Activated T-cell treated with anti-CD3 and anti-CD28 coated beads for 4 hours (primary cell): ENCODE measurements at regions not wholly inside any gene's neighbourhood (a gene's known extent, or its start where the extent isn't known, plus 50 kb on each side); places are given as distances from the start of the nearest gene placed in this dataset.

Source experiments
- DNase-seq: peaks from one replicate; pipeline ENCODE4 v3.0.0-alpha.2; 2020

GRCh38 chr3:28835249-28835648, 445.6 kb upstream of the RBMS3 start:
- DNase-seq, result no peak

DNA sequence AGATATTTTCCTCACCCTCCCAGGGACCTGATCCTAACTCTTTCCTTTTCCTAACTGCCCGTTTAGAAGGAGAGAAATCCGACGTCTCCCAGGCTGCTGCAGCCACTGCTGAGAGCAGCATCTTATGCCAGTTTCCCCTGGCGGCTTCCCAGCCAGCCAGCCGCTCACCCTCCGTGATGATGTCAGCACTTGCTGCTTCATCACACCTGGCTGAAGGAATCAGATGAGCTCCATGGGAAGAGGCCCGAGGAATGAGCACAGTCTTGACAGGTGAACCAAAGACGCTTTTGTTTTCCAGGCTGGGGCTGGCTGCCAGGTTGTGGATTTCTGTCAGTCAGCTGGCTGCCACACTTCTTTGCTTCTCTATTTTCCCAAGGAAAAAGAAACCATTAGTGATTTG, 445.1 kb upstream of the RBMS3 start:
- no peak for DNase-seq

DNA sequence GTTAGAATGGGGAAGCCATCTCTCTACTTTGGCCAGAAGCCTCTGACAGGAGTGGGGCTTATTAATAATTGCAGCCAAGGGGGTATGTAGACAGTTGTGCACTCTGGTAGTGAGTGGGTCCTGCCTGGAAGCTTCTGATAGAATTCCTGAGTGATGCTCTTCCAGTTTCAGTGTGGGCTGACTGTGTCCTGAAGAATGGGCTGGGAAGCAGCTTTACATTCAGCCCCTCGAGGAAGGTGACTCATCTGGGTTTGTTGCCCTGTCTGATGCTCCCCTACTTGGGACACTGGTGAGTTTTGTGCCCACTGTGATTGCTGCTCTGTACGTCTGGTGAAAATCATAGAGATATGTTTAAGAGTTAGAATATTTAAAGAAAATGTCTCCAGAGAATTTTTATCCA, 444.7 kb upstream of the RBMS3 start:
- no peak for DNase-seq

DNA sequence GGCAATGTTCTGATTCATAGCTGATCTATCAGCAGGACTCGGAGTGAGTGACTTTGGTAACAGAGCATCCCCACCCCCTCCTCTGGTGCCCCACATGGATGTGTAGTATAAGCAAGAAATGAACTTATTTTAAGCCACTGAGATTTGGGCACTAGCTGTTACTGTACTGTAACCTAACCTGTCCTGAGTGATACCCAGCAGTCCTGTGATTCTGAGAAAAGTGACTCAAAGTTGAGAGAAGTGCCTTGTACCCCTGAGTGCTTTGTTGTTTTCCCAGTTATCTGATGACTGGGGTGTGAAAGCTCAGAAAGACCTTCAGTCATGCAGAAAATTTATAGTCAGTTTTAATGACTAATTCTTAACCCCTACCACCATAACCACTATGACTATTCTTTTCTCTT, 439.9 kb upstream of the RBMS3 start:
- DNase-seq, result no peak

DNA sequence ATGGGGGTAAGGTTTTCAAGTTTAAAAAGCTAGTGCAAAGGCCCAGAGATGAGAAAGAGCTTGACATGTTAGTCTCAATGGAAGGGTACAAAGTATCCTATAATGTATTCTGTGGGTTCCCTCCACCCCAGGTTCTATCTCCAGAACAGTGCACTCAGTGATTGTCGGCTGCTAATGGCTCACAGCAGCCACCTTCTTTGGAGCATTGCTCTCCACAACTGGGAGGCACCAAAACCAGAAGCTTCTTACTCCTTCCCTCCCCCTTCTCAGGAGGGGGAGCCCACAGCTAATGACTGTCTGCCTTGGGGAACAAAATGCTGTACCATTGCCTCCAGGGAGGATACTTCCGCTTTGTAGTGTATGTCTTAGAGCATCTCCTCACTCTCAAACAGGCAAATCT, 439.4 kb upstream of the RBMS3 start:
- DNase-seq, result no peak

DNA sequence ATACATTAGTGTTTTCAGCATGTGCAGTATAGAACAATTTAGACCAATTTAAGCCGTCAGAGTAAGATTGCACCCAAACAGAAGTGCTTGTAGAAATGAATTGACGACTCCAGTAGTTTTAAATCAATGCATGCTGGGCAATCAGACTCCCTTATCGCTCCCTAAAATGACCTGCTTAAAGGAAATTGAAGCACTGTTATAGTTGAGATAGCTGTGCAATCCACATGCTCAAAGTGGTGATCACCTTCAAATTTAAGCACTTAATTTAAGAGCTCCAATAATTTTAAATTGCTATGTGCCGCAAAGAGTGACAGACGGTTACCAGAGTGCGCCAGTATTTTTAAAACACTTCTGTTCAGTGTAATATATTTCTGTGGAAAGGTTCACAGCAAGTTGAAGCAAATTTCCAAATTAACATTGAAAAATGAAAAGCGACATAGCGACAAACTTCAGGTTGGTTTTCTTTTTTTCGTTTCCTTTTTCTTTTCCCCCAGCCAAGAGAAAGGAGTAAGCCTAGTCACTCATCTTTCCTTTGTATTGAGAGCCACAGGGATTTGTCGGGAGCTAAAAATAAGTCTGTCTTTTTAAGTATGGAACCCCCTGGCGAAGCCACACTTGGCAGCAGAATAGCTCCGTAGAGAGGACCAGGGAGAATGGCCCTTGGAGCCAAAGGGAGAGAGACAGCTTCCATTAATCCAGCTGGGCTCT, 436.4 kb upstream of the RBMS3 start:
- DNase-seq, result no peak

DNA sequence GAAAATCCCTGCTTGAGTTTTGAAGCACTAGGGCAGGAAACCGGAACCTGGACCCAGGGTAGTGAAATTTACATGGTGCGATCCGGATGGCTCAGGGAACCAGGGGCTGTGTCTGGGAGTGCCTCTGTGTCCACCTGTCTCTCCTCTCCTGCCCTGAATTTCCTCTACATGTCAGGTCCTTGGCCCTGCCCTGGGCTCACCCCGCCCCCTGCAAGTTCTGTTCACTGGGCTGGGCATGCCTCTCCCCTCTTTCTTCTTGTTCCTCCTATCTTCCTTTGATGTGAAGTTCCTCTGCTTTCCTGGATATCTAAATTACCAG, 435.9 kb upstream of the RBMS3 start:
- no peak for DNase-seq

- no peak for DNase-seq
Observed at GRCh38 chr3:28846971-28847478, 433.8 kb upstream of the RBMS3 start.

DNA sequence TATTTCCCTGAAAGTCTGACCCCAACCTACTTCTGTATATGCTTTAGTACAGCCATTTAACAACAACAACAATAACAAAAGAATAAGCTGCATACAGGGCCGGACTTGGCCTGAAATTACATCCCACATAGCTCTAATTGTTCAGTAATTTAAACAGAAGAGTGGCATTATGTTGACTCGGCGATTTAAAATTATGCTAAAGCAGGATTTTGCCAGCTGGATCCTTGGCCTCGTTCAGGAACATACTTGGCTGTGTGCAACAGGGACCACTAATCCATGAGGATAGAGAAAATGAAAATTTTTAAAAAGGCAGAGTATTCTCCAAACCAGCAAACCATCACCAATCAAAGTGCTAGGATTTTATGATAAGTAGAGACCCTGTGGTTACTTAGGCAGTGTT, 433.1 kb upstream of the RBMS3 start:
- no peak for DNase-seq

- DNase-seq, result no peak
Observed at GRCh38 chr3:28850186-28850585, 430.7 kb upstream of the RBMS3 start.

DNA sequence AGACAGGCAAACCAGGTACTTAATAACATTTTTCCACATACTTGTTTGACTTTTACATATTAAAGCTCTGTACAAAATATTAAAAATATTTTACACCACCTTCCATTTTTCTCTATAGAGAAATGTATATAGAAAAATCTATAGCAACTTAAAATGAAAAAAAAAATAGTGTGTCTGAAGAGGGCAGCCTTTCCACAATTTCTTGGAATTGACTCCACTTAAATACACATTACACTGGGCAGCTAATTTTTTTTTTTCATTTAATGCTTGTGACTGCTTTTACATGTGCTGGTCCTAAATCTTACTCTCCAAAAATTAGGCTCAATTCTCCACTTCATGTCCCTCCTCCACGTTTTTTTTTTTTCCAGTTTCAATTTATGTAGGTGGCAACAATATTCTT, 427.0 kb upstream of the RBMS3 start:
- DNase-seq, result no peak

DNA sequence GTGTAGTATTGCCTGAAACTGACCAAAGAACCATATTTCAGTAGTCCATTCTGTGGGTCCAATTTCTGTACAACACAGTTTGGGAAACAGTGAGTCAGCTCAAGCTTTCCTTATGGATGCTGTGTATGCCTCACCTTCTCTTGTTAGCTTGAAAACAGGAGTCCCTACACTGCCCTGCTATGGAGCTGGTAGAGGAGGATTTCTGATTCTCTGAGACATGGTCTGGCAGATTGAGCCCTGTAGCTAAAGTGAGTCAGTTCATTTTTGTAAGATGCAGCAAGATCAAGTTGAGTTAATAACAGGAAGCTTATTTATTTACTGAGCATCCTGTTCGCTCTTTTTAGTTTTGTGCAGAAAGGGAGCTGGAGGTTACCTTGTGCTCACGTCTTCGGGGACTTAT, 424.1 kb upstream of the RBMS3 start:
- DNase-seq, result no peak

DNA sequence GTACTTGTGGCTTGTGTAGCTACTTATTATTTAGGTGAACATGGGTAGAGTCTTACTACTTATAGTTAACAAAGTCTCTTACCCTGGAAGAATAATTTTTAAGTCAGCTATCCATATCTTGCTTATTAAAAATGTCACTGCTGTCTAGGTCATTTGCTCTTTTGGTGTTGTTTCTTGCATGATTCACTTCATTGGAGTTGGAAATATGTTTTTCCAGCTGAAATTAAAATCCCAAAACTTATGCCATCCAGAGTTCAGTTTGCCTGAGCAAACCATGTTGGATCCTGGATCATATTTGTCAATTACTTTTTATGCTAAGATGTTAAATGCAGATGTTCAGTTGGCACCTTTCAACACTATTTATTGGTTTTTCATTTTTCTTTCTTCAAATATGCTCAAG, 421.0 kb upstream of the RBMS3 start:
- DNase-seq, result no peak

- DNase-seq, result no peak
Observed at GRCh38 chr3:28860307-28860706, 420.6 kb upstream of the RBMS3 start.

DNA sequence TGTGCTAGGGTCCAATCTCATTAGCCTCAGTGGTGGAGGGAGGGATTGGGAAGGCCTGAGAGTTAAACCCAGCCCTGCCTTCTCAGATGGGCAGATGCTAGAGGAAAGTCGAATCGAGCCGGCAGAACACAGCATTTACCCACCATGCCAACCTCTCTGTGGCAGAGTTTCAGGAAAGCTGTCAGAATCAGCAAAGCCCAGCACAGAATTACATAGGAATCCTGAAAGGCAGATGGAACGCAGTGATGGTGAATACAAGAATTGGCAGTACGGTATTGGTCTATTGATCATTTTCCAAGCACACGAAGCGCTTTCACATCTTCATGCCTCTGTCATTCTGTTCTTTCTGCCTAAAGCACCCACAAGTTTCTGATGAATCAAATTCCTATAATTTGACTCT, 417.7 kb upstream of the RBMS3 start:
- DNase-seq, result no peak

DNA sequence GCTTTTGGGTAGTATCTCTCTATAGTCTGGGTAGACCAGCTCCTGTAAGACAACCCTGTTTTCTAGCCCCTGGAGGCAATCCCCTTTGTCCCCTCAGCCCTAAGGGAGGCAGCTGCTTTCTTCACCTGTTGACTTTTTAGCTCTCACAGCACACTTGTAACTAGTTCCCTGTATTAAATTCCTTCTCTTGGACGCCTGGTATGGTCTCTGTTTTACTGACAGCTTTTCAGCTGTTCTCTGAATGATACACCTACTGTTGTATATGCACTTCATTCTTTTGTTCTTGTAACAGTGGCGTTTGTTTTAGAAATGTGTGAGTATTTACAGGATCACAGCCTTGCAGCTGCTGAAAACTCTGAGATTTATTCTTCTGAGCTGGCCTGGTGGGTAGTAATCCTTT, 413.0 kb upstream of the RBMS3 start:
- DNase-seq, result no peak

DNA sequence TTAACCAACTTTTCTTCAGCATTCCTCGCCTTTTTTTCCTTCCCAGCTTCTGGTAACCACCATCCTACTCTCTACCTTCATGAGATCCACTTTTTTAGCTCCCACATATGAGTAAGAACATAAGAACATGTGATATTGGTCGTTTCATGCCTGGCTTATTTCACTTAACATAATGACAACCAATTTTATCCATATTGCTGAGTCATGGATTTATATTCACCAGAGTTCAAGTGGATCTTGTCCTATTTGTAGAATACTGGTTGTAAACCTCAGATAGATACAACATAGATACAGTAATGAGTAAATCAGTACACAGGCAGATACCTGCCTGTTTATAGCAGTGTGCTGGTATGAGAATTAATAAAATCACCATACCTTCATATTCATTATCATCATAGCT, 412.0 kb upstream of the RBMS3 start:
- no peak for DNase-seq

DNA sequence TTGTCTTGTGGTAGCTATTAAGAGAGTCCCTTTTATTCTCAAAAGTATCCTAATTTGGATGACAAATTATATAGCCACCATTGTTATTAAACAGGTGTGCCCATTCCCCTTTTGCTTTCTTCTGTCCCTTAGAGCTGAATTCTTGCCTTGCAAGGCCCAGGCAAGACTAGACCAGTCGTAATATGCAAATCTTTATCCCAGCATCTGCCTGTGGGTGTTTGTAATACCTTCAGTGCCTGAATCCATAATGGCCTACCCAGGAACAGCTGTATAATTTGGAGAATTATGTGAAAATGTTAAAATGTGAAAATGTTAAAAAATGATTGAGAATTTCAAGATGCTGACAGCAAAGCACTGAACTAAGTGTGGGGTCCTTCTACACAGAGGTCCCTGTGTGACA, 403.0 kb upstream of the RBMS3 start:
- DNase-seq, result no peak

DNA sequence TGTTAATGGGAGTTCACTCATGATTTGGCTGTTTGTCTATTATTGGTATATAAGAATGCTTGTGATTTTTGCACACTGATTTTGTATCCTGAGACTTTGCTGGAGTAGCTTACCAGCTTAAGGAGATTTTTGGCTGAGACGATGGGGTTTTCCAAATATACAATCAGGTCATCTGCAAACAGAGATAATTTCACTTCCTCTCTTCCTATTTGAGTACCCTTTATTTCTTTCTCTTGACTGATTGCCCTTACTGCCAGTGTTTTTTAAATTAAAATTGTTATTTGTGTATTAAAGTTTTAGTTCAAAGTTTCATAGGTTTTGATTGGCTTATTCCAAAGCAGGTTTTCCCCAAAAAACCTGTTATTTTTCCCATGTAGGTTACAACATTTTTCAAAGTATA, 390.5 kb upstream of the RBMS3 start:
- DNase-seq, result no peak

- DNase-seq, result no peak
Observed at GRCh38 chr3:28891485-28891884, 389.4 kb upstream of the RBMS3 start.

DNA sequence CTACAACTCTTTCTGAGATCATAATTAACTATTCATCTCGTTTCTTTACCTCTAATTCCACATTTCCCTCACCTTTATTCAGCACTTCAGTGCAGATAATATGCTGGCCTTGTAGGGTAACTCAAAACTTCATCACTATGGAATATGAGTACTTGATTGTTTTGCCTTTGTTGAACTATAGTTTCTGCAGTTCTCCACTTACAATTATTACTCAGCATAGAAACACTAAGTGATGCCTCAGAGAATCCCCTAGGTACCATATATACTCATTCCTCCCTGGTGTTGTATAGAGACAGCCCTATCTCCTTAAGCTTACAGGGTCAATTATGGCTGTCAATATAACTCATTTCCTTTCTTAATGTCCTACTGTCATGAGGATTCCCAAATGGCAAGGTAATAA, 380.6 kb upstream of the RBMS3 start:
- no peak for DNase-seq

GRCh38 chr3:28901018-28901417, 379.9 kb upstream of the RBMS3 start:
- DNase-seq, result no peak

GRCh38 chr3:28903171-28903601, 377.7 kb upstream of the RBMS3 start:
- no peak for DNase-seq

DNA sequence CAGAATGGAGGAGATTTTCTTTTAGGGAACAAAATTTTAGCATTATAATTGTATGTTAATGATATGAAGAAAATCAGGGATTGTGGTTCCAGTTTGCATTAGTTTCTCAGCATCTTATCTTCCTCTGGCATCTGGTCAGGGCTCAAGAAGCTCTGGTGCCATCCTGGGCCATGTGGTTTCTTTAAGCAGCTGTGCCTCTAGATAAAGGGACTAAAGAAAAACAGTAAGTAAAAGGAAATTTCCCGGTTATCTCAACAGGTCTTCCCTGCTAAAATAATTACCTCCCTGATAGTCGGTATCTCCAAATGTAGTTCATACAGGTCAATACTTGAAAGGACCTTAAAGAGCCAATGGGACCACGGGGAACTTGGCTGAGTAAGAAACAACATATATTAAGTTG, 375.1 kb upstream of the RBMS3 start:
- no peak for DNase-seq

DNA sequence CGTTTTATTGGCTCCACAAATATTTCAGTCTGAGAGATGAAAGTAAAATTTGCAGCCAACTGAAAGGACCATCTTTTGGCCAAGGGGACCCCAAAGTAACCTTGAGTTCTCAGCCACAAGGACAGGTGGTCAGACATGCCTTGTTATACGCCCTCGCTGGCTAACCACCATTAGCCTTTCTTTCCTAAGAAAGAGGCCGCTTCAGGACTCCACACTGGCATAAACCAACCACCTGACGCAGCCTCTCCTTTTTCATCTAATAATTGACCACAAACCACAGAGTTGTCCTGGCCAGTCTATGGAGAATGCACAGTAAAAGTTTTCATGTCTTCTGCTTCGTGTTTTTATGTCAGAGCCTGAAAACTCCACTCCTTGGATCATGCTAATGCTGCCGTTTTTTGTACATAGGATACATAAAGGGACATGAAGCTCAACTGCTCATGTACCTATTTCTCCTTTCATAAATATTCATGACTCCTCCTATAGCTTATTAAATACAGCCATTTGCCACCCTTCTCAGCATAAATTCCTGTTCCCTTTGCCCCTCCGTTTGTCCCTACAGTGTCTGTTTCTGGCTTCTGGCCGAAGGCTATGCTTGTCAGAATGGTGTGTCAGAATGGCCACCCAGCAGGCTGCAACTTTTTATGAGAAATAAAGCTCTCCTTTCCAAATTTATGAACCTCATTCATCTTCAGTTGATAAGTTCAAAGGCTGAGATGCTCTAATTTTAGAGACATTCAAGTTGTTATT, 374.1 kb upstream of the RBMS3 start:
- no peak for DNase-seq
